Small intestine (tissue), 7 donors: ENCODE measurements at regions not wholly inside any gene's neighbourhood (a gene's known extent, or its start where the extent isn't known, plus 50 kb on each side); places are given as distances from the start of the nearest gene placed in this dataset.

Experiments used
- DNase-seq, 2 donors: peaks; one replicate each; pipeline versions ENCODE4 v3.0.0 to v3.0.0-alpha.2; 2013
- FAIRE-seq: peaks from 2 replicates; lab custom pipeline; 2012; peaks lifted over from hg19 to GRCh38; lab: Jason Lieb, UNC
- H3K27ac ChIP-seq, 3 donors: one replicate each; pipeline ENCODE4 v1.5.1; 2013; ENCODE audit warnings: low read length in 2 of 3, mild to moderate bottlenecking in 2 of 3, control low read depth in 1 of 3, inconsistent platforms in 1 of 3, low read depth in 1 of 3, moderate library complexity in 1 of 3
- H3K27me3 ChIP-seq, 3 donors: one replicate each; pipeline ENCODE4 v1.6.1; 2013; ENCODE audit warnings: low read length in 3 of 3, inconsistent platforms in 1 of 3; ENCODE audit not compliant: control insufficient read depth in 3 of 3, insufficient read depth in 3 of 3
- H3K36me3 ChIP-seq, 3 donors: one replicate each; pipeline ENCODE4 v1.6.1; 2013; ENCODE audit warnings: low read length in 3 of 3, inconsistent platforms in 1 of 3, low read depth in 1 of 3, mild to moderate bottlenecking in 1 of 3, moderate library complexity in 1 of 3; ENCODE audit not compliant: control insufficient read depth in 3 of 3, insufficient read depth in 2 of 3
- H3K4me1 ChIP-seq, 3 donors: one replicate each; pipeline ENCODE4 v1.6.1; 2013; ENCODE audit warnings: low read length in 2 of 3, inconsistent platforms in 1 of 3, low read depth in 1 of 3, mild to moderate bottlenecking in 1 of 3, moderate library complexity in 1 of 3; ENCODE audit not compliant: control insufficient read depth in 3 of 3, insufficient read depth in 2 of 3
- H3K4me3 ChIP-seq, 3 donors: one replicate each; pipeline ENCODE4 v1.5.1; 2013; ENCODE audit warnings: low read length in 3 of 3, control low read depth in 1 of 3, inconsistent platforms in 1 of 3, low read depth in 1 of 3, mild to moderate bottlenecking in 1 of 3, moderate library complexity in 1 of 3
- H3K9me3 ChIP-seq, 2 donors: one replicate each; pipeline ENCODE4 v1.6.1; 2013; ENCODE audit warnings: low read depth in 1 of 2, low read length in 1 of 2; ENCODE audit not compliant: control insufficient read depth in 2 of 2, insufficient read depth in 1 of 2
- WGBS, 3 donors: extraction: QIAGEN DNeasy Blood & Tissue Kit; methylation state at CpG; one replicate each; pipeline ENCODE4 v1.1.7; 2013; 5-methylcytosine and 5-hydroxymethylcytosine counted together
- donor health status: healthy with polysubstance abuse.
- donor health status: control.
- donor health status: control.
- donor health status: Bipolar disorder and iron deficiency.
- donor health status: healthy.

GRCh38 chr6:62371453-62372210 is 85.6 kb upstream of the KHDRBS2 start:
- Histone ChIP-seq H3K27me3 (no peaks in the 10 kb centered on the region), H3K4me3 (no peak overlapping the region), H3K4me1 (no peaks in the 10 kb centered on the region), H3K27ac (no peak overlapping the region), H3K36me3 (no peaks in the 10 kb centered on the region), H3K9me3 (no peaks in the 10 kb centered on the region)
- 56 to 66% (median 65%) methylated on average over 4 of the region's 4 CpGs for WGBS, 3 donors
- DNase-seq (no peak), FAIRE-seq (no peak)

GRCh38 chr6:62367601-62368000 is 81.6 kb upstream of the KHDRBS2 start:
- H3K4me1 ChIP-seq: no peaks in the 10 kb centered on the region
- FAIRE-seq (no peak), DNase-seq (no peak)
- no peak overlapping the region for H3K27ac ChIP-seq
- no peaks in the 10 kb centered on the region for H3K27me3 ChIP-seq
- WGBS, 3 donors: 55 to 68% (median 59%) methylated on average over 5 of the region's 5 CpGs
- no peaks in the 10 kb centered on the region for H3K9me3 ChIP-seq
- H3K4me3 ChIP-seq: no peak overlapping the region
- H3K36me3 ChIP-seq: no peaks in the 10 kb centered on the region

- H3K4me3 ChIP-seq: no peak overlapping the region
- FAIRE-seq (no peak), DNase-seq (no peak)
- H3K4me1 ChIP-seq: no peaks in the 10 kb centered on the region
- WGBS, 3 donors: 79 to 85% (median 79%) methylated on average over 1 of the region's 1 CpG
- H3K27ac ChIP-seq: no peak overlapping the region
- H3K9me3 ChIP-seq: no peaks in the 10 kb centered on the region
- no peaks in the 10 kb centered on the region for H3K27me3 ChIP-seq
- no peaks in the 10 kb centered on the region for H3K36me3 ChIP-seq
Measured at GRCh38 chr6:62362097-62362496, 76.1 kb upstream of the KHDRBS2 start.

- FAIRE-seq: no peak
- WGBS, 3 donors: 65 to 74% (median 73%) methylated on average over 6 of the region's 6 CpGs
- no peaks in the 10 kb centered on the region for H3K36me3 ChIP-seq
Measured at GRCh38 chr6:62357835-62358234, 71.8 kb upstream of the KHDRBS2 start.

GRCh38 chr6:62354261-62354660 is 68.2 kb upstream of the KHDRBS2 start:
- WGBS, 3 donors: 74 to 86% (median 81%) methylated on average over 1 of the region's 1 CpG
- no peaks in the 10 kb centered on the region for H3K36me3 ChIP-seq
- H3K27me3 ChIP-seq: no peaks in the 10 kb centered on the region
- H3K9me3 ChIP-seq: no peaks in the 10 kb centered on the region
- DNase-seq (no peak), FAIRE-seq (no peak)
- no peaks in the 10 kb centered on the region for H3K4me1 ChIP-seq
- no peak overlapping the region for H3K4me3 ChIP-seq
- H3K27ac ChIP-seq: no peak overlapping the region

More at GRCh38 chr6:62357835-62358234, 71.8 kb upstream of the KHDRBS2 start:
- Histone ChIP-seq H3K4me3 (no peak overlapping the region), H3K27me3 (no peaks in the 10 kb centered on the region), H3K4me1 (no peaks in the 10 kb centered on the region), H3K27ac (no peak overlapping the region), H3K9me3 (no peaks in the 10 kb centered on the region)
- no peak for DNase-seq

- Histone ChIP-seq H3K4me3 (no peak overlapping the region), H3K9me3 (no peaks in the 10 kb centered on the region), H3K4me1 (no peaks in the 10 kb centered on the region), H3K27me3 (no peaks in the 10 kb centered on the region), H3K36me3 (no peaks in the 10 kb centered on the region), H3K27ac (no peak overlapping the region)
- DNase-seq (no peak), FAIRE-seq (no peak)
- 53 to 72% (median 56%) methylated on average over 5 of the region's 5 CpGs for WGBS, 3 donors
Measured at GRCh38 chr6:62345962-62346689, 60.1 kb upstream of the KHDRBS2 start.

- FAIRE-seq (no peak), DNase-seq (no peak)
- no peak overlapping the region for H3K4me3 ChIP-seq
- no peaks in the 10 kb centered on the region for H3K4me1 ChIP-seq
- no peak overlapping the region for H3K27ac ChIP-seq
- H3K9me3 ChIP-seq: no peaks in the 10 kb centered on the region
- 88 to 96% (median 92%) methylated on average over 7 of the region's 7 CpGs for WGBS, 3 donors
- no peaks in the 10 kb centered on the region for H3K27me3 ChIP-seq
- no peaks in the 10 kb centered on the region for H3K36me3 ChIP-seq
Measured at GRCh38 chr6:62345446-62345845, 59.4 kb upstream of the KHDRBS2 start.

GRCh38 chr6:62344850-62345249 is 58.8 kb upstream of the KHDRBS2 start:
- FAIRE-seq: no peak

More at GRCh38 chr6:62344850-62345249, 58.8 kb upstream of the KHDRBS2 start:
- Histone ChIP-seq H3K36me3 (no peaks in the 10 kb centered on the region), H3K9me3 (no peaks in the 10 kb centered on the region), H3K4me1 (no peaks in the 10 kb centered on the region), H3K27ac (no peak overlapping the region), H3K27me3 (no peaks in the 10 kb centered on the region), H3K4me3 (no peak overlapping the region)
- DNase-seq: no peak
- WGBS, 3 donors: 71 to 84% (median 75%) methylated on average over 3 of the region's 3 CpGs
